GM23248 (cell line): ENCODE measurements at regions not wholly inside any gene's neighbourhood (a gene's known extent, or its start where the extent isn't known, plus 50 kb on each side); places are given as distances from the start of the nearest gene placed in this dataset.

ENCODE experiments used
- DNase-seq: peaks from one replicate; pipeline ENCODE4 v3.0.0-alpha.2; 2015
- H2AFZ ChIP-seq: fragments of 200-600 bp; sonication (generic); 2 replicates; pipeline ENCODE4 v1.6.1; 2016; ENCODE audit warnings: antibody characterized with exemption
- H3F3A ChIP-seq: fragments of 200-600 bp; sonication (generic); 2 replicates; pipeline ENCODE4 v1.6.1; 2016; ENCODE audit warnings: mild to moderate bottlenecking, antibody characterized with exemption, mixed run types; ENCODE audit not compliant: insufficient read depth
- H3K27ac ChIP-seq: fragments of 200-600 bp; sonication (generic); 2 replicates; pipeline ENCODE4 v1.5.1; 2016; ENCODE audit warnings: mild to moderate bottlenecking
- H3K27me3 ChIP-seq: fragments of 200-600 bp; sonication (generic); replicated peaks from 2 replicates; pipeline ENCODE4 v1.6.1; 2016; ENCODE audit warnings: mild to moderate bottlenecking; ENCODE audit not compliant: insufficient read depth
- H3K36me3 ChIP-seq: fragments of 200-600 bp; sonication (generic); 2 replicates; pipeline ENCODE4 v1.6.1; 2016; ENCODE audit warnings: low read depth, mild to moderate bottlenecking
- H3K4me1 ChIP-seq: fragments of 200-600 bp; sonication (generic); 2 replicates; pipeline ENCODE4 v1.6.1; 2016; ENCODE audit warnings: mild to moderate bottlenecking; ENCODE audit not compliant: insufficient read depth
- H3K4me2 ChIP-seq: fragments of 200-600 bp; sonication (generic); one replicate; pipeline ENCODE4 v1.6.1; 2016; ENCODE audit warnings: mild to moderate bottlenecking; ENCODE audit not compliant: unreplicated experiment
- H3K4me3 ChIP-seq: fragments of 200-600 bp; sonication (generic); 2 replicates; pipeline ENCODE4 v1.5.1; 2016; ENCODE audit warnings: mild to moderate bottlenecking
- H3K79me2 ChIP-seq: fragments of 200-600 bp; sonication (generic); 2 replicates; pipeline ENCODE4 v1.6.1; 2016; ENCODE audit warnings: mild to moderate bottlenecking; ENCODE audit not compliant: insufficient read depth
- H3K9ac ChIP-seq: fragments of 200-600 bp; sonication (generic); 2 replicates; pipeline ENCODE4 v1.6.1; 2016; ENCODE audit warnings: mild to moderate bottlenecking
- H3K9me2 ChIP-seq: fragments of 200-600 bp; sonication (generic); 2 replicates; pipeline ENCODE4 v1.6.1; 2016; ENCODE audit warnings: mixed run types, mild to moderate bottlenecking, moderate library complexity; ENCODE audit not compliant: insufficient read depth
- H3K9me3 ChIP-seq: fragments of 200-600 bp; sonication (generic); one replicate; pipeline ENCODE4 v1.6.1; 2017; ENCODE audit warnings: low read depth
- H4K20me1 ChIP-seq: fragments of 200-600 bp; sonication (generic); 2 replicates; pipeline ENCODE4 v1.6.0; 2016; ENCODE audit not compliant: insufficient read depth
- EZH2 ChIP-seq: fragments of 200-600 bp; sonication (generic); IDR thresholded peaks from 2 replicates; pipeline ENCODE4 v1.6.1; 2018; ENCODE audit warnings: antibody characterized with exemption, mild to moderate bottlenecking; ENCODE audit not compliant: insufficient read depth, poor library complexity, severe bottlenecking
- EZH2phosphoT487 ChIP-seq: fragments of 200-600 bp; sonication (generic); IDR thresholded peaks from 2 replicates; pipeline ENCODE4 v1.6.1; 2018; ENCODE audit warnings: antibody characterized with exemption, moderate library complexity, mild to moderate bottlenecking, low read depth; ENCODE audit not compliant: insufficient read depth
- whole genome bisulfite sequencing, 2 experiments: methylation state at CpG; one replicate each; pipeline ENCODE4 v1.1.6; 2015 to 2017; ENCODE audit warnings: low lambda C conversion rate in 2 of 2, low coverage in 1 of 2; ENCODE audit errors: missing lambda C conversion rate in 2 of 2; 5-methylcytosine and 5-hydroxymethylcytosine counted together
- in situ Hi-C: fragments of 300-500 bp; cut with MboI; formaldehyde crosslinking; loops from 2 replicates; pipeline ENCODE4 v1.15.0; 2020

DNA sequence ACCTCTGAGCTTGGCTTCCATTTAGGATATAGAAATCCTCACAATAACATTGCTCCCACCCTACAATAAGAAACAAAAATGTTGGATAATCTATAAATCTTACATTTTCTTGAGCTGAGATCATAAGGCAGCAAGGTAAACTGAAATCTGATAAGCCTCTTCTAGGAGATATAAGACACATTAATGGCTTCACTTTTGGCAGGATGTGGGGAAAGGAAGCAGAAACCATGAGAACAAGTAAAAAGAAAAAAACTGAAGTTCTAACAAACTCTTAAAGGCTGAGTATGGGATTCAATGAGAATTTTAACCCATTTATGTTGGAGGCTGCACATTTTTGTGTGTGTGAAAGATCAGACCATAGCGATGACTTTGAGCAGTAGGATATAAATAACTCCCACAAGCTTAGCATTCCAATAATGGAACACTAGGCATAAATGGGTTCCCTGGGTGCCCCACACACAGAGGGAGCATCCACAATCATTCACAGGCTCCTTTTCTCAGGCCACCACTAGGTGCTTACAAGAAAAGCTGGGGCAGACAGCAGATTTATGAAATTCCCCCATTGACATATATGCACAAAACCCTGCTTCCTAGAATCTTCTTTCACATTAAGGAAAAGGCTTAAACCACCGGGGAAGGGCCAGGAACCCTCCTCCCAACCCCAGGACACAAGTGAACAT, 564.9 kb upstream of the MGMT start:
- no peaks in the 10 kb centered on the region for H3K9me3 ChIP-seq
- H3K4me2 ChIP-seq = no peak overlapping the region
- no peak for DNase-seq
- no peak for TF ChIP-seq EZH2phosphoT487
- TF ChIP-seq EZH2 = no peak
- no peaks in the 10 kb centered on the region for H3K27me3 ChIP-seq
- no peak overlapping the region for H3K4me3 ChIP-seq
- H3K9ac ChIP-seq = no peak overlapping the region
- H3K4me1 ChIP-seq = no peaks in the 10 kb centered on the region
- H4K20me1 ChIP-seq = no peaks in the 10 kb centered on the region
- no peaks in the 10 kb centered on the region for H3K36me3 ChIP-seq
- 41 to 45% methylated on average over 2 of the region's 2 CpGs for WGBS, 2 experiments
- no peak overlapping the region for H3K27ac ChIP-seq
- H3F3A ChIP-seq = no peaks in the 10 kb centered on the region
- no peak overlapping the region for H2AFZ ChIP-seq
- in situ Hi-C loops = no loop called here
- H3K79me2 ChIP-seq = no peaks in the 10 kb centered on the region
- H3K9me2 ChIP-seq = no peaks in the 10 kb centered on the region

DNA sequence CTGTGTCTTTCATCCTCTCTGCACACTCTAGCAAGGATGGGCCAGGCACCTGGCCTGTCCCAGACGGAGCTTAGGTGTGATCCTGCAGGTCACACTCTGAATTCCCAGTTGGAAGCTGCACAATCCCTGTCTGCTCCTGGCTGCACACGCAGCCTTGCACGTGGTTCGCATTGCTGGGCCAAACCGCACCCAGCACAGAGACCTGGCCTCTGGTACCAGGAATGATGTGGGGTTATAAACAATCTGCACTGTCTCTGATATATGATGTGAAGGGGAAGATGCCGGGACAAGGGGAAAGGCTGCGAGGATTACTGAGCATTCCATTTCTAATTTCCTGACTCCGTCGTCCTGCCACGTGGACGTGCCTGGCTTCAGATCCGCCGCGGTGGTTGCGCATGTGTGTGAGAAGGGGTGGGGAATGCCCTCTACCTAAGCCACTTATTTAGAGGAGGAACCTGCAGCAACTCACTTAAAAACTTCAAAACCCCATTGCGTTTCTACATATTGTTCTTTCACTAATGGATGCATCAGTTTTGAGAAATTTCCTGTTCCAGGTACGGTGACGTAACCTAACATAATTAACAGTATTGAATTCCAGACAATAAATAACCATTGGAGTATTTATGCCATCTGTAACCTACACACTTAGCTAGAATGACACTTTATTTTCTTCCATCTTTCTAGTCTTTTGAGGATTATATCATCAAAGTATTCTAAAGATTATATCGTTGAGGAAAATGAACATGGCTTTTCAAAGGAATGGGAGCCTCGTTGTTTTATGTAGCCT, 559.7 kb upstream of the MGMT start:
- no peak for DNase-seq

DNA sequence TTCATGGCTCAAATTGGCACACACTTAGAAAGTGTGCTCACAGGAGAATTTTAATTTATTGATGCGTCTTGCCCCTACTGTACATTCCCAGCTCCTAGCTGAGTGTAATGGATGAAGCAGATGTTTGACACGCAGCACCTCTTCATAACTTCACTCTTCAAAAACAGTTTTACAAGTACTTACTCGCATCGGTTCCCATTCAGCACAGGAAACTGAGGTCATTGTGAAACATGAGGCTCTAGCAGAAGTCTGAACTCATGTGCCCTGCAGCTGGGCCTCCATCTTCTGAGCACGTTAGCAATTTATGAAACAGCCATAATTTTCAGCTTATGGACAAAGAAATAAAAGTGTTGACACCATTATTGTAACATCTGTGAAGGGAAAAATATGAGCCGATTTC, 558.9 kb upstream of the MGMT start:
- H3K36me3 ChIP-seq = no peaks in the 10 kb centered on the region
- H3K9me2 ChIP-seq = no peaks in the 10 kb centered on the region
- 2 to 3% methylated on average over 6 of the region's 6 CpGs for WGBS, 2 experiments
- TF ChIP-seq EZH2 = no peak
- H3K9me3 ChIP-seq = no peaks in the 10 kb centered on the region
- DNase-seq = no peak
- H3K9ac ChIP-seq = no peak overlapping the region
- H3F3A ChIP-seq = no peaks in the 10 kb centered on the region
- no peak overlapping the region for H2AFZ ChIP-seq
- no peaks in the 10 kb centered on the region for H4K20me1 ChIP-seq
- H3K79me2 ChIP-seq = no peaks in the 10 kb centered on the region
- H3K27ac ChIP-seq = no peak overlapping the region
- H3K27me3 ChIP-seq = no peaks in the 10 kb centered on the region
- no peaks in the 10 kb centered on the region for H3K4me1 ChIP-seq
- no peak overlapping the region for H3K4me3 ChIP-seq
- no peak overlapping the region for H3K4me2 ChIP-seq
- in situ Hi-C loops = no loop called here

More for the DNA sequence above, 559.7 kb upstream of the MGMT start:
- in situ Hi-C loops = no loop called here
- Histone ChIP-seq H3K27ac (no peak overlapping the region), H3K9ac (no peak overlapping the region), H3K79me2 (no peaks in the 10 kb centered on the region), H3K36me3 (no peaks in the 10 kb centered on the region), H3K4me2 (no peak overlapping the region), H2AFZ (no peak overlapping the region), H3K27me3 (no peaks in the 10 kb centered on the region), H3K4me3 (no peak overlapping the region), H3K9me3 (no peaks in the 10 kb centered on the region), H3K9me2 (no peaks in the 10 kb centered on the region), H3K4me1 (no peaks in the 10 kb centered on the region), H4K20me1 (no peaks in the 10 kb centered on the region), H3F3A (no peaks in the 10 kb centered on the region)
- WGBS, 2 experiments = 52 to 56% methylated on average over 20 of the region's 20 CpGs
- TF ChIP-seq EZH2 (no peak), EZH2phosphoT487 (no peak)

DNA sequence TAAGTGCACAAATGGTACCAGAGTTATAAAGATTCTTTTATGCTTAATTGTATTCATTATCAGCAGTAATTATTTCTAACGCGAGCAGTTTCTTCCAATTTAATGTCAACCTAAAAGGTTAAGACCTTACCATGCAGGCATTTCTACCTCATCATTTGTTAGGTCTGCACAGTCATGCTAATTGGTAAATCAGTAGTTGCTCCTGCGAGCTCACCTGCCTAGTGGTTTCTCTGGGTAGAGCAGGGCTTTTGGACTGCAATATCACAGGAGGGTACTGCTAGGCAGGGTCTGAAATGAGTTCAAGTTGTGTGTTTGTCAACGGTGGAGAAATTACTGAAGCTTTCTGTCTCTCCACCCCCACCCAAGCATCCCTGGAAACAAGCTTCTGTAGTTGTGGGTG, 558.5 kb upstream of the MGMT start:
- Histone ChIP-seq H3K79me2 (no peaks in the 10 kb centered on the region), H4K20me1 (no peaks in the 10 kb centered on the region), H3K4me3 (no peak overlapping the region), H3K27me3 (no peaks in the 10 kb centered on the region), H3F3A (no peaks in the 10 kb centered on the region), H3K27ac (no peak overlapping the region), H3K9ac (no peak overlapping the region), H3K4me1 (no peaks in the 10 kb centered on the region), H3K9me2 (no peaks in the 10 kb centered on the region), H3K9me3 (no peaks in the 10 kb centered on the region), H3K4me2 (no peak overlapping the region), H3K36me3 (no peaks in the 10 kb centered on the region), H2AFZ (no peak overlapping the region)
- TF ChIP-seq EZH2phosphoT487 = no peak
- TF ChIP-seq EZH2 = no peak
- DNase-seq = no peak
- in situ Hi-C loops = no loop called here
- WGBS, 2 experiments = 17 to 22% methylated on average over 4 of the region's 4 CpGs
